Calu3 (cell line): ENCODE measurements at regions not wholly inside any gene's neighbourhood (a gene's known extent, or its start where the extent isn't known, plus 50 kb on each side); places are given as distances from the start of the nearest gene placed in this dataset.

Source experiments
- BruUV-seq: library from RNA; stranded (reverse); fragments of 400-500 nt; replicated peaks from 2 replicates; lab custom pipeline; 2021; lab: Mats Ljungman, UMichigan
- CTCF ChIA-PET: fragments of 300-600 bp; sonication (Branson Sonifier 250); formaldehyde crosslinking; loops from one replicate; lab custom pipeline; 2022; ENCODE audit warnings: antibody characterized with exemption; lab: Charles Lee
- DNase-seq: peaks from one replicate; pipeline ENCODE4 v3.0.0; 2022
- H3K27ac Mint-ChIP-seq: one replicate; pipeline ENCODE4 v1.8.0; 2022; ENCODE audit warnings: mixed read lengths; ENCODE audit not compliant: unreplicated experiment
- H3K27me3 Mint-ChIP-seq: one replicate; pipeline ENCODE4 v1.8.0; 2022; ENCODE audit warnings: mixed read lengths; ENCODE audit not compliant: unreplicated experiment
- H3K36me3 Mint-ChIP-seq: one replicate; pipeline ENCODE4 v1.8.0; 2022; ENCODE audit warnings: mild to moderate bottlenecking, moderate library complexity, mixed read lengths; ENCODE audit not compliant: insufficient read depth, unreplicated experiment
- H3K4me1 Mint-ChIP-seq: one replicate; pipeline ENCODE4 v1.8.0; 2022; ENCODE audit warnings: mild to moderate bottlenecking, low read depth, mixed read lengths; ENCODE audit not compliant: unreplicated experiment
- H3K4me3 Mint-ChIP-seq: one replicate; pipeline ENCODE4 v1.8.0; 2022; ENCODE audit warnings: mild to moderate bottlenecking, low read depth, moderate library complexity, mixed read lengths; ENCODE audit not compliant: unreplicated experiment
- H3K9me3 Mint-ChIP-seq: one replicate; pipeline ENCODE4 v1.8.0; 2022; ENCODE audit warnings: low read depth, mixed read lengths; ENCODE audit not compliant: unreplicated experiment
- intact Hi-C: fragments of 100-400 bp; cut with micrococcal nuclease; formaldehyde crosslinking; loops from one replicate; pipeline ENCODE4 v1.10.0; 2022; ENCODE audit not compliant: unreplicated experiment
- TF ChIP-seq, protein P1 (sequence below): fragments of 200-600 bp; IDR thresholded peaks from one replicate; pipeline ENCODE4 v1.8.0; 2022; ENCODE audit warnings: antibody characterized with exemption; ENCODE audit not compliant: unreplicated experiment

DNA sequence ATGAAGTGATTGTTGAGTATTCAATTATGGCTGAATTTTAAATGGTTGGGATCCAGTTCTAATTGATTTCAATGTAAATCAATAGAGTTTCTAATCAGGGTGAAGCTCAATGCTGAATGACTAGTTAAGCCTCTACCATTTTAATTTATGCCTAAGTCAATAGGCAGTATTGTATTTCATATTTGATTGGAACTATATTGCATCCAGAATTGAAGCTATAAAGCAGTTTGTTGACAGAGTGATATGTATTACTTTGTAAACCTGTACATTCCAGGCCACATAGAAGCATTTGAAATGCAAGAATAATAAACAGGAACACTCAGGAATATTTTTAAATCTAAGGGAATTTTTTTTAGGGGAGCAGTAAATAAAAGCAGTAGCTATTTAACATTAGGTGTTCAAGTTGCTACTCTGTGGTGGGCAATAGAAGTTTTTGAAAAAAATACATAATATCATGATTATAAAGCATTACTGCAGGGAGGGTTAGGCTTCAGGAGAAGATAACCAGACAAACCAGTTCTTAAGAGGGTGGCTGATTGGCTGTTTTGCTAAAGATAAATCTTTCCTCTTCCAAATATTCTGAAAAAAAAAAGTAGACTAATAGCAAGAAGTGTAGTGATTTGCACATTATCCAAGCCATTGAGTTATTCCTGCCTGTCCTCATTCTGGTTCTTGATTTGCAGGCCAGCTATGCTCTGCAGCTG lies 492.0 kb upstream of the MEF2C start:
- Mint-ChIP-seq H3K4me3 (no peak overlapping the region), H3K36me3 (no peaks in the 10 kb centered on the region), H3K4me1 (no peaks in the 10 kb centered on the region), H3K9me3 (no peaks in the 10 kb centered on the region), H3K27ac (no peak overlapping the region), H3K27me3 (no peaks in the 10 kb centered on the region)
- CTCF ChIA-PET: no interaction called here
- TF ChIP-seq, protein P1, sequence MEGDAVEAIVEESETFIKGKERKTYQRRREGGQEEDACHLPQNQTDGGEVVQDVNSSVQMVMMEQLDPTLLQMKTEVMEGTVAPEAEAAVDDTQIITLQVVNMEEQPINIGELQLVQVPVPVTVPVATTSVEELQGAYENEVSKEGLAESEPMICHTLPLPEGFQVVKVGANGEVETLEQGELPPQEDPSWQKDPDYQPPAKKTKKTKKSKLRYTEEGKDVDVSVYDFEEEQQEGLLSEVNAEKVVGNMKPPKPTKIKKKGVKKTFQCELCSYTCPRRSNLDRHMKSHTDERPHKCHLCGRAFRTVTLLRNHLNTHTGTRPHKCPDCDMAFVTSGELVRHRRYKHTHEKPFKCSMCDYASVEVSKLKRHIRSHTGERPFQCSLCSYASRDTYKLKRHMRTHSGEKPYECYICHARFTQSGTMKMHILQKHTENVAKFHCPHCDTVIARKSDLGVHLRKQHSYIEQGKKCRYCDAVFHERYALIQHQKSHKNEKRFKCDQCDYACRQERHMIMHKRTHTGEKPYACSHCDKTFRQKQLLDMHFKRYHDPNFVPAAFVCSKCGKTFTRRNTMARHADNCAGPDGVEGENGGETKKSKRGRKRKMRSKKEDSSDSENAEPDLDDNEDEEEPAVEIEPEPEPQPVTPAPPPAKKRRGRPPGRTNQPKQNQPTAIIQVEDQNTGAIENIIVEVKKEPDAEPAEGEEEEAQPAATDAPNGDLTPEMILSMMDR: no peak
- BruUV-seq: no TSS peak
- no peak for DNase-seq
- intact Hi-C loops: no loop called here

DNA sequence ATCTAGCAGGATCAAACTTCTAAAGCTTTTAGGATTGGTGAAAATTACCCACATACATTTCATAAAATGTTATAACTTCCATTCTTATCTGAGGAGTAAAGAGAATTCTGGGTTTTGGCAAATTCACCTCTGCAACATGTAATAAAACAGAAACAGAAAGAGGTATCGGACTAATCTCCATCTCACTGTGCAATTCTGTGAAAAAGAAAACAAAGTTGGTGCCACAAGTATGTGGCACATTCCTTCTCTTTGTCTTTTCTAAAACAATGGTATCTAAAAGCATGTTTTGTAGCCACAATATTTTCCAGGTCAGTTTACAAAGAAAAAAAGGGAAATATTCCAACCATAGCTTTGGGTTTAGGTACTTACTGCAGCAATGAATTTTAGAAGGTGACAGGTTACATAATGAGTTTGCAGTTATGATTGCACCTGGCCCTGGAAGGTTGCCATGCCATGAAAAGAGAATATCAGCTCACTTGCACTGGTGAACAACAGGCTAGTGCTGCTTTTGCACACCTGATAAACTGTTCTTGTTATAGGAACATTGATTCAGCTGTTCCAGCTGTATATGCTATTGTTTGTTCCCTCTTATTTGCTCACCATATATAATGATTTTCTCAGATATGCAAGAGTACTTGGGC lies 491.3 kb upstream of the MEF2C start:
- no peaks in the 10 kb centered on the region for H3K27me3 Mint-ChIP-seq
- intact Hi-C loops: no loop called here
- no peak overlapping the region for H3K4me3 Mint-ChIP-seq
- DNase-seq: no peak
- H3K9me3 Mint-ChIP-seq: peaks cover 2% of the 10 kb centered on the region
- TF ChIP-seq, protein P1: no peak
- H3K36me3 Mint-ChIP-seq: no peaks in the 10 kb centered on the region
- no TSS peak for BruUV-seq
- CTCF ChIA-PET: no interaction called here
- H3K4me1 Mint-ChIP-seq: no peaks in the 10 kb centered on the region
- no peak overlapping the region for H3K27ac Mint-ChIP-seq

DNA sequence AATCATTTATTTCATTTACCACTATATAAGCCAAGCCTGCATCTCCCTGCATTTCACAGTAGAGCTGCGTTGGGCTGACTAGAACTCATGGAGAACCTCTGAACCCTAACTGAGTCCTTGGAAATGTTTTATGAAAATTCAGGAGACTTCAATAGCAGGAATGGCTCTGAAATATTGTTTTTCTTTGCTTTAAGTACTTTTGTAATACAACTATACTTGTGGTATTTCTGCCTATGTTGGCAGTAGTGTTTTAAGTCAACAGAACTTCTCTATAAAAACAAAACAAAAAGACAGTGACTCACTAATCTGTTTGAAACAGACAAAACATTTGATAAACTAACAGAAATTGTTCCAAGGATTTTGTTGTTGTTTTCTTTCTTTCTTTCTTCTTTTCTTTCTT lies 489.2 kb upstream of the MEF2C start:
- H3K4me1 Mint-ChIP-seq: no peaks in the 10 kb centered on the region
- DNase-seq: no peak
- no peaks in the 10 kb centered on the region for H3K36me3 Mint-ChIP-seq
- H3K9me3 Mint-ChIP-seq: peaks cover 2% of the 10 kb centered on the region
- intact Hi-C loops: no loop called here
- no TSS peak for BruUV-seq
- H3K27ac Mint-ChIP-seq: no peak overlapping the region
- CTCF ChIA-PET: no interaction called here
- TF ChIP-seq, protein P1: no peak
- no peaks in the 10 kb centered on the region for H3K27me3 Mint-ChIP-seq
- H3K4me3 Mint-ChIP-seq: no peak overlapping the region

DNA sequence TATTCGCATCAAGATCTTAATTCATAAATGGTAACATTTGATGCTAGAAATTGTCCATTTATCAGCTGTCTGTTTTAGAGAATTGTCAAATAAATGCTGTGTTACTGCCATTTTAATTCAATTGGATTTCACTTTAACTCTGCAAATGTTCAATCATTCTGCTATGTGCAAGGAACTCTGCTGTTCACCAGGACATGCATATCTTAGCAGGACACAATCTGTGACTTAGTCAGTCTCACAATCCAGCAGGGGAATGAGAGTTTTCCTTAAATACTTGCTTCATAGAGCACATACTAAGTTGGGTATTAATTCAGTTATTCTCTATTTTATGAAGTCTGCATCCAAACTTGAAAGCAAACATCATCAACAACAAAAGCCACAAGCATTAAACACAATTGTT lies 488.7 kb upstream of the MEF2C start:
- no peak for DNase-seq
- no peaks in the 10 kb centered on the region for H3K36me3 Mint-ChIP-seq
- no TSS peak for BruUV-seq
- H3K4me3 Mint-ChIP-seq: no peak overlapping the region
- no peak overlapping the region for H3K27ac Mint-ChIP-seq
- H3K4me1 Mint-ChIP-seq: no peaks in the 10 kb centered on the region
- no peaks in the 10 kb centered on the region for H3K27me3 Mint-ChIP-seq
- CTCF ChIA-PET: no interaction called here
- H3K9me3 Mint-ChIP-seq: peaks cover 2% of the 10 kb centered on the region
- TF ChIP-seq, protein P1: no peak
- intact Hi-C loops: no loop called here
